ENCODE measurements at regions not wholly inside any gene's neighbourhood (a gene's known extent, or its start where the extent isn't known, plus 50 kb on each side); places are given as distances from the start of the nearest gene placed in this dataset.

DNA sequence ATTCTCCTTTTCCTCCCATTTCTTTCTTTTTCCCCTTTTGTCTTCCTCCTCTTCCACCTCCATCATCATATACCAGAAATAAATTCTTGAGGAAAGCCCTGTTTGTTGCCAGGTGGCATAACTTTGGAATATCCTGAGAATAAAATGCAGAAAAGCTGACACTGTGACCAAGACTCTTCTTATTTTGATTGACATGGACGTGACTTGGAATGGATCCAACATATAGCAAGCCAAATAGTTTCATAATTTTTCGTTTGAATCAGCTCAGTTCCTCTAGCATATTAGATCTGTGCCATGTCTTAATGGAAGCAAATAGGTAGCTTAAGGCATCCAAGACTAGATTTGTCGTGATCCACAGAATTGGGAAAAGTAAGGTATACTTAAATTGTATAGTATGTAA, 354.7 kb upstream of the FIGN start:
- DNase-seq (ENCODE audit: low spot score): no peak
- Mint-ChIP-seq H3K27me3 (ENCODE audit: insufficient read depth, low read depth) (no peaks in the 10 kb centered on the region), H3K9me3 (no peaks in the 10 kb centered on the region), H3K4me3 (no peak overlapping the region), H3K27ac (no peak overlapping the region), H3K4me1 (no peaks in the 10 kb centered on the region), H3K36me3 (no peaks in the 10 kb centered on the region)
- Histone ChIP-seq H3K27me3 (no peaks in the 10 kb centered on the region), H3K27ac (no peak overlapping the region), H3K79me2 (ENCODE audit: low read depth) (no peaks in the 10 kb centered on the region), H3K4me1 (no peaks in the 10 kb centered on the region), H3K9ac (no peak overlapping the region), H3K9me3 (ENCODE audit: low read depth) (no peaks in the 10 kb centered on the region), H3K36me3 (no peaks in the 10 kb centered on the region), H3F3A (ENCODE audit: low read depth) (no peaks in the 10 kb centered on the region), H2AFZ (replicated peaks) (no peak overlapping the region), H3K4me2 (no peak overlapping the region), H3K4me3 (no peak overlapping the region), H4K20me1 (ENCODE audit: low read depth) (no peaks in the 10 kb centered on the region)
- TF ChIP-seq EZH2 (IDR thresholded peaks at IDR 0.05) (no peak), EZH2phosphoT487 (IDR thresholded peaks at IDR 0.05) (no peak), CTCF (IDR thresholded peaks at IDR 0.05) (no peak)

DNA sequence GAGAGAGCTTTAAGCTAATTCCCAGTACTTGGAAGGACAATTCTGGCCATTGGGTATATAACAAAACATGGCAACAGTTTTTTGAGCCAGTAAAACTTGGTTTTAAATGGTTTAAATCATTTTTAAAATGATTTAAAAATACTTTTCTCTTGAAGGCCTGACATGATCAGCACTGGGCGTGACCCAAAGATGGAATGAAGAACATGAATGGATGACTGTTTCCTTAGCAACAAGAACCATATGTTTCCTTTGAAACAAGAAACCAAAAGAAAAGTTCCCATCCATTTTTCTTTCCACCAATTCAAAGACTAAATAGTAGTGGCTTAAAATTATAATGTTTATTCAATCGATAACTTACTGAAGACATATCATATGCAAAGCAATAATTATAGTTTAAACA, 348.3 kb upstream of the FIGN start:
- H3K9ac ChIP-seq: no peak overlapping the region
- Mint-ChIP-seq H3K9me3 (no peaks in the 10 kb centered on the region), H3K36me3 (no peaks in the 10 kb centered on the region), H3K4me3 (no peak overlapping the region), H3K27ac (no peak overlapping the region), H3K4me1 (no peaks in the 10 kb centered on the region), H3K27me3 (ENCODE audit: insufficient read depth, low read depth) (no peaks in the 10 kb centered on the region)
- no peak for DNase-seq (ENCODE audit: low spot score)
- no peak overlapping the region for H3K27ac ChIP-seq
- no peaks in the 10 kb centered on the region for H4K20me1 ChIP-seq (ENCODE audit: low read depth)
- H3K79me2 ChIP-seq (ENCODE audit: low read depth): no peaks in the 10 kb centered on the region
- H2AFZ ChIP-seq (replicated peaks): no peak overlapping the region
- no peak overlapping the region for H3K4me2 ChIP-seq
- H3K27me3 ChIP-seq: no peaks in the 10 kb centered on the region
- no peaks in the 10 kb centered on the region for H3K36me3 ChIP-seq
- H3K9me3 ChIP-seq (ENCODE audit: low read depth): no peaks in the 10 kb centered on the region
- H3K4me1 ChIP-seq: peaks cover 7% of the 10 kb centered on the region
- H3F3A ChIP-seq (ENCODE audit: low read depth): peaks cover under 1% of the 10 kb centered on the region
- no peak overlapping the region for H3K4me3 ChIP-seq
- TF ChIP-seq EZH2phosphoT487 (IDR thresholded peaks at IDR 0.05) (no peak), CTCF (IDR thresholded peaks at IDR 0.05) (no peak), EZH2 (IDR thresholded peaks at IDR 0.05) (no peak)

DNA sequence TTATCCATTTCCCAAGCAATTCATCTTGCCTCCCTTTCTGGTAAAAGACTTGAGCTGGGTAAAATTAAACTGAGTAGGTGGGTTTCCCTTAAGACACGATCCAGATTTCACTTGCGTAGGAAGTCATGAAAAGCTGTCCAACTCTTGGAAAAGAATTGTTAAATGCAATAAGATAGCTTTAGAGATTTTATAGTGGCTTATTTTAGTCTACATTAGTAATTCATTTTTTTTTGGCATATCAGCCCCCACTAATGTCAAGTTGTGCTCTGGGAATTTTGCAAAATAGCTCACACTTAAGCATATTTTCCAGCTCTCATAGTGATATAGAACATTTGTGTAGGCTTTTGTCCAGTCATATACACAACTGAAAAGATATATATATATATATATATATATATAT, 344.7 kb upstream of the FIGN start:
- H3K27me3 Mint-ChIP-seq (ENCODE audit: insufficient read depth, low read depth): no peaks in the 10 kb centered on the region
- Histone ChIP-seq H3K9ac (no peak overlapping the region), H3K27me3 (no peaks in the 10 kb centered on the region), H3K9me3 (ENCODE audit: low read depth) (no peaks in the 10 kb centered on the region), H2AFZ (replicated peaks) (no peak overlapping the region), H3F3A (ENCODE audit: low read depth) (peaks cover 4% of the 10 kb centered on the region), H3K4me3 (no peak overlapping the region), H3K36me3 (no peaks in the 10 kb centered on the region), H3K4me2 (no peak overlapping the region), H4K20me1 (ENCODE audit: low read depth) (no peaks in the 10 kb centered on the region), H3K79me2 (ENCODE audit: low read depth) (no peaks in the 10 kb centered on the region), H3K27ac (no peak overlapping the region), H3K4me1 (peaks cover 7% of the 10 kb centered on the region)
- DNase-seq (ENCODE audit: low spot score): no peak
- no peak overlapping the region for H3K27ac Mint-ChIP-seq
- no peak overlapping the region for H3K4me3 Mint-ChIP-seq
- no peaks in the 10 kb centered on the region for H3K36me3 Mint-ChIP-seq
- H3K4me1 Mint-ChIP-seq: no peaks in the 10 kb centered on the region
- peaks cover 5% of the 10 kb centered on the region for H3K9me3 Mint-ChIP-seq
- no peak for TF ChIP-seq EZH2phosphoT487 (IDR thresholded peaks at IDR 0.05)
- no peak for TF ChIP-seq CTCF (IDR thresholded peaks at IDR 0.05)
- no peak for TF ChIP-seq EZH2 (IDR thresholded peaks at IDR 0.05)

- Histone ChIP-seq H3K27me3 (no peaks in the 10 kb centered on the region), H3F3A (ENCODE audit: low read depth) (peaks cover 4% of the 10 kb centered on the region), H4K20me1 (ENCODE audit: low read depth) (no peaks in the 10 kb centered on the region), H3K4me3 (no peak overlapping the region), H3K9me3 (ENCODE audit: low read depth) (no peaks in the 10 kb centered on the region), H3K27ac (no peak overlapping the region), H2AFZ (replicated peaks) (no peak overlapping the region), H3K4me2 (no peak overlapping the region), H3K79me2 (ENCODE audit: low read depth) (no peaks in the 10 kb centered on the region), H3K4me1 (peaks cover 7% of the 10 kb centered on the region), H3K9ac (no peak overlapping the region), H3K36me3 (no peaks in the 10 kb centered on the region)
- Mint-ChIP-seq H3K4me3 (no peak overlapping the region), H3K4me1 (no peaks in the 10 kb centered on the region), H3K9me3 (peaks cover 6% of the 10 kb centered on the region), H3K36me3 (no peaks in the 10 kb centered on the region), H3K27me3 (ENCODE audit: insufficient read depth, low read depth) (no peaks in the 10 kb centered on the region), H3K27ac (no peak overlapping the region)
- no peak for TF ChIP-seq EZH2phosphoT487 (IDR thresholded peaks at IDR 0.05)
- no peak for TF ChIP-seq EZH2 (IDR thresholded peaks at IDR 0.05)
- no peak for TF ChIP-seq CTCF (IDR thresholded peaks at IDR 0.05)
- DNase-seq (ENCODE audit: low spot score): no peak
Observed at GRCh38 chr2:164079258-164079657, 343.4 kb upstream of the FIGN start.

Measured in neural progenitor cell (in vitro differentiated cells).